Liver (tissue), 8 donors: ENCODE measurements at regions not wholly inside any gene's neighbourhood (a gene's known extent, or its start where the extent isn't known, plus 50 kb on each side); places are given as distances from the start of the nearest gene placed in this dataset.
A peak's percentile ranks its signal among the peaks of the same experiment; 100 is the strongest.

Source experiments
- DNase-seq: peaks from one replicate; pipeline ENCODE4 v3.0.0-alpha.2; 2017; ENCODE audit warnings: low spot score
- H3K27ac ChIP-seq, 2 donors: one replicate each; pipeline ENCODE4 v1.7.0; 2013; ENCODE audit warnings: inconsistent platforms in 2 of 2, low read length in 2 of 2, control low read depth in 1 of 2, low read depth in 1 of 2, mild to moderate bottlenecking in 1 of 2
- H3K27me3 ChIP-seq, 4 donors: one replicate each; pipeline versions ENCODE4 v1.6.1 to v1.7.0; 2013; ENCODE audit warnings: low read length in 3 of 4, inconsistent platforms in 1 of 4, mild to moderate bottlenecking in 1 of 4, moderate library complexity in 1 of 4; ENCODE audit not compliant: control insufficient read depth in 4 of 4, insufficient read depth in 4 of 4
- H3K36me3 ChIP-seq, 4 donors: one replicate each; pipeline versions ENCODE4 v1.6.1 to v1.7.0; 2013; ENCODE audit warnings: low read length in 3 of 4, mild to moderate bottlenecking in 3 of 4, low read depth in 1 of 4, moderate library complexity in 1 of 4; ENCODE audit not compliant: control insufficient read depth in 4 of 4, insufficient read depth in 3 of 4
- H3K4me1 ChIP-seq, 4 donors: one replicate each; pipeline versions ENCODE4 v1.6.1 to v1.7.0; 2013; ENCODE audit warnings: low read length in 3 of 4, mild to moderate bottlenecking in 3 of 4, moderate library complexity in 1 of 4; ENCODE audit not compliant: control insufficient read depth in 4 of 4, insufficient read depth in 4 of 4
- H3K4me3 ChIP-seq, 3 donors: one replicate each; pipeline versions ENCODE4 v1.6.1 to v1.7.0; 2013; ENCODE audit warnings: low read length in 3 of 3, control low read depth in 1 of 3, low read depth in 1 of 3, mild to moderate bottlenecking in 1 of 3
- H3K9ac ChIP-seq, 2 donors: one replicate each; pipeline ENCODE4 v1.7.0; 2013; ENCODE audit warnings: low read length in 2 of 2, mild to moderate bottlenecking in 2 of 2, moderate library complexity in 2 of 2, control low read depth in 1 of 2, low read depth in 1 of 2
- H3K9me3 ChIP-seq, 4 donors: one replicate each; pipeline versions ENCODE4 v1.6.1 to v1.7.0; 2013; ENCODE audit warnings: low read length in 3 of 4; ENCODE audit not compliant: control insufficient read depth in 4 of 4
- EGR1 ChIP-seq, 2 donors: IDR thresholded peaks; 2 replicates each; pipeline ENCODE4 v1.6.1; 2016 to 2018; ENCODE audit warnings: antibody characterized with exemption in 2 of 2, low read depth in 2 of 2
- FOXA2 ChIP-seq: IDR thresholded peaks from 2 replicates; pipeline ENCODE4 v1.6.1; 2016; ENCODE audit warnings: antibody characterized with exemption
- GABPA ChIP-seq, 2 donors: IDR thresholded peaks in 1 of 2; conservative IDR thresholded peaks in 1 of 2; 2 replicates each; pipeline ENCODE4 v1.6.1; 2016; ENCODE audit warnings: antibody characterized with exemption in 2 of 2, mild to moderate bottlenecking in 1 of 2, moderate library complexity in 1 of 2
- HNF4A ChIP-seq, 2 donors: conservative IDR thresholded peaks; 2 replicates each; pipeline ENCODE4 v1.6.1; 2016; ENCODE audit warnings: antibody characterized with exemption in 2 of 2, mild to moderate bottlenecking in 2 of 2
- HNF4G ChIP-seq: IDR thresholded peaks from 2 replicates; pipeline ENCODE4 v1.6.1; 2016; ENCODE audit warnings: antibody characterized with exemption
- MAX ChIP-seq: IDR thresholded peaks from 2 replicates; pipeline ENCODE4 v1.6.1; 2016; ENCODE audit warnings: antibody characterized with exemption
- NR2F2 ChIP-seq: IDR thresholded peaks from 2 replicates; pipeline ENCODE4 v1.6.1; 2016; ENCODE audit warnings: antibody characterized with exemption
- RAD21 ChIP-seq, 2 donors: IDR thresholded peaks; 2 replicates each; pipeline ENCODE4 v1.6.1; 2016; ENCODE audit warnings: antibody characterized with exemption in 2 of 2, mild to moderate bottlenecking in 2 of 2
- RXRA ChIP-seq, 2 donors: IDR thresholded peaks; 2 replicates each; pipeline ENCODE4 v1.6.1; 2017 to 2018; ENCODE audit warnings: antibody characterized with exemption in 2 of 2, mild to moderate bottlenecking in 1 of 2
- YY1 ChIP-seq: IDR thresholded peaks from 2 replicates; pipeline ENCODE4 v1.6.1; 2016; ENCODE audit warnings: antibody characterized with exemption, mild to moderate bottlenecking
- ZBTB33 ChIP-seq: IDR thresholded peaks from 2 replicates; pipeline ENCODE4 v1.6.1; 2016; ENCODE audit warnings: antibody characterized with exemption
- WGBS: extraction: QIAGEN DNeasy Blood & Tissue Kit; methylation state at CpG from one replicate; pipeline ENCODE4 v1.1.7; 2013; 5-methylcytosine and 5-hydroxymethylcytosine counted together
- TF ChIP-seq, protein P1 (sequence below): IDR thresholded peaks from 2 replicates; pipeline ENCODE4 v1.6.1; 2016; ENCODE audit warnings: antibody characterized with exemption, mild to moderate bottlenecking
- TF ChIP-seq, protein P2 (sequence below): fragments of 150-350 bp; IDR thresholded peaks from 2 replicates; pipeline ENCODE4 v1.5.1; 2017; ENCODE audit warnings: improper control_type of control experiment, low read depth, low read length; ENCODE audit not compliant: missing input control
- donor health status: healthy.
- donor health status: healthy.
- donor health status: healthy.
- donor health status: healthy.
- donor health status: healthy.

GRCh38 chr2:11940799-11941198 is 194.4 kb downstream of the LPIN1 start:
- Histone ChIP-seq H3K36me3 (no peaks in the 10 kb centered on the region), H3K27ac (no peak overlapping the region), H3K9me3 (no peaks in the 10 kb centered on the region), H3K27me3 (no peaks in the 10 kb centered on the region), H3K4me3 (no peak overlapping the region), H3K9ac (no peak overlapping the region), H3K4me1 (no peaks in the 10 kb centered on the region)
- TF ChIP-seq HNF4A (conservative IDR thresholded peaks at IDR 0.05) (no peak), RXRA (IDR thresholded peaks at IDR 0.05) (no peak), NR2F2 (no peak), ZBTB33 (no peak), YY1 (no peak), HNF4G (no peak), MAX (no peak), FOXA2 (no peak)
- TF ChIP-seq, protein P1, sequence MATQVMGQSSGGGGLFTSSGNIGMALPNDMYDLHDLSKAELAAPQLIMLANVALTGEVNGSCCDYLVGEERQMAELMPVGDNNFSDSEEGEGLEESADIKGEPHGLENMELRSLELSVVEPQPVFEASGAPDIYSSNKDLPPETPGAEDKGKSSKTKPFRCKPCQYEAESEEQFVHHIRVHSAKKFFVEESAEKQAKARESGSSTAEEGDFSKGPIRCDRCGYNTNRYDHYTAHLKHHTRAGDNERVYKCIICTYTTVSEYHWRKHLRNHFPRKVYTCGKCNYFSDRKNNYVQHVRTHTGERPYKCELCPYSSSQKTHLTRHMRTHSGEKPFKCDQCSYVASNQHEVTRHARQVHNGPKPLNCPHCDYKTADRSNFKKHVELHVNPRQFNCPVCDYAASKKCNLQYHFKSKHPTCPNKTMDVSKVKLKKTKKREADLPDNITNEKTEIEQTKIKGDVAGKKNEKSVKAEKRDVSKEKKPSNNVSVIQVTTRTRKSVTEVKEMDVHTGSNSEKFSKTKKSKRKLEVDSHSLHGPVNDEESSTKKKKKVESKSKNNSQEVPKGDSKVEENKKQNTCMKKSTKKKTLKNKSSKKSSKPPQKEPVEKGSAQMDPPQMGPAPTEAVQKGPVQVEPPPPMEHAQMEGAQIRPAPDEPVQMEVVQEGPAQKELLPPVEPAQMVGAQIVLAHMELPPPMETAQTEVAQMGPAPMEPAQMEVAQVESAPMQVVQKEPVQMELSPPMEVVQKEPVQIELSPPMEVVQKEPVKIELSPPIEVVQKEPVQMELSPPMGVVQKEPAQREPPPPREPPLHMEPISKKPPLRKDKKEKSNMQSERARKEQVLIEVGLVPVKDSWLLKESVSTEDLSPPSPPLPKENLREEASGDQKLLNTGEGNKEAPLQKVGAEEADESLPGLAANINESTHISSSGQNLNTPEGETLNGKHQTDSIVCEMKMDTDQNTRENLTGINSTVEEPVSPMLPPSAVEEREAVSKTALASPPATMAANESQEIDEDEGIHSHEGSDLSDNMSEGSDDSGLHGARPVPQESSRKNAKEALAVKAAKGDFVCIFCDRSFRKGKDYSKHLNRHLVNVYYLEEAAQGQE = no peak
- no peak for DNase-seq
- WGBS = 90% methylated on average over 4 of the region's 4 CpGs

- Histone ChIP-seq H3K4me3 (no peak overlapping the region), H3K27me3 (no peaks in the 10 kb centered on the region), H3K9me3 (no peaks in the 10 kb centered on the region), H3K36me3 (no peaks in the 10 kb centered on the region), H3K27ac (no peak overlapping the region), H3K4me1 (no peaks in the 10 kb centered on the region), H3K9ac (no peak overlapping the region)
- WGBS = 77% methylated on average over 17 of the region's 17 CpGs
- TF ChIP-seq YY1 (no peak), RAD21 (IDR thresholded peaks at IDR 0.05) (no peak), MAX (no peak), EGR1 (IDR thresholded peaks at IDR 0.05; ENCODE audit: low read depth in 2 of 2) (no peak), RXRA (IDR thresholded peaks at IDR 0.05) (no peak), GABPA (IDR thresholded peaks at IDR 0.05 in 1 of 2, conservative IDR thresholded peaks at IDR 0.05 in 1 of 2) (no peak)
- TF ChIP-seq, protein P2, sequence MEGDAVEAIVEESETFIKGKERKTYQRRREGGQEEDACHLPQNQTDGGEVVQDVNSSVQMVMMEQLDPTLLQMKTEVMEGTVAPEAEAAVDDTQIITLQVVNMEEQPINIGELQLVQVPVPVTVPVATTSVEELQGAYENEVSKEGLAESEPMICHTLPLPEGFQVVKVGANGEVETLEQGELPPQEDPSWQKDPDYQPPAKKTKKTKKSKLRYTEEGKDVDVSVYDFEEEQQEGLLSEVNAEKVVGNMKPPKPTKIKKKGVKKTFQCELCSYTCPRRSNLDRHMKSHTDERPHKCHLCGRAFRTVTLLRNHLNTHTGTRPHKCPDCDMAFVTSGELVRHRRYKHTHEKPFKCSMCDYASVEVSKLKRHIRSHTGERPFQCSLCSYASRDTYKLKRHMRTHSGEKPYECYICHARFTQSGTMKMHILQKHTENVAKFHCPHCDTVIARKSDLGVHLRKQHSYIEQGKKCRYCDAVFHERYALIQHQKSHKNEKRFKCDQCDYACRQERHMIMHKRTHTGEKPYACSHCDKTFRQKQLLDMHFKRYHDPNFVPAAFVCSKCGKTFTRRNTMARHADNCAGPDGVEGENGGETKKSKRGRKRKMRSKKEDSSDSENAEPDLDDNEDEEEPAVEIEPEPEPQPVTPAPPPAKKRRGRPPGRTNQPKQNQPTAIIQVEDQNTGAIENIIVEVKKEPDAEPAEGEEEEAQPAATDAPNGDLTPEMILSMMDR = no peak
- TF ChIP-seq, protein P1 = no peak
- DNase-seq = peak; percentile 69
Observed at GRCh38 chr2:11941201-11942177, 195.1 kb downstream of the LPIN1 start.
